ENCODE measurements at regions not wholly inside any gene's neighbourhood (a gene's known extent, or its start where the extent isn't known, plus 50 kb on each side); places are given as distances from the start of the nearest gene placed in this dataset.

GRCh38 chr4:24729119-24729730, 66.1 kb upstream of the SOD3 start:
- Histone ChIP-seq H3K27me3 (replicated peaks in 1 of 7) (peaks cover 0 to 14% (median 0%) of the 10 kb centered on the region in 7 donors), H3K4me1 (no peaks in the 10 kb centered on the region), H3K9me3 (no peaks in the 10 kb centered on the region), H3K27ac (no peak overlapping the region), H3K4me3 (no peak overlapping the region), H3K36me3 (no peaks in the 10 kb centered on the region)
- 82 to 94% (median 87%) methylated on average over 6 of the region's 6 CpGs for WGBS, 5 donors
- intact Hi-C loops (cut with DNase I; ENCODE audit: low total_unique reads) = no loop called here
- TF ChIP-seq CTCF (IDR thresholded peaks at IDR 0.05 in 8 of 11, conservative IDR thresholded peaks at IDR 0.05 in 3 of 11) (no peak), POLR2A (IDR thresholded peaks at IDR 0.05) (no peak), POLR2AphosphoS5 (IDR thresholded peaks at IDR 0.05) (no peak)
- DNase-seq = no peak

- peaks cover 0 to 14% (median 0%) of the 10 kb centered on the region in 7 donors for H3K27me3 ChIP-seq (replicated peaks in 1 of 7)
- no peaks in the 10 kb centered on the region for H3K4me1 ChIP-seq
- intact Hi-C loops (cut with DNase I; ENCODE audit: low total_unique reads) = no loop called here
- no peaks in the 10 kb centered on the region for H3K9me3 ChIP-seq
- WGBS, 5 donors = 85 to 90% (median 86%) methylated on average over 12 to 16 of the region's 16 CpGs
- no peak overlapping the region for H3K4me3 ChIP-seq
- no peaks in the 10 kb centered on the region for H3K36me3 ChIP-seq
- DNase-seq = no peak
- H3K27ac ChIP-seq = no peak overlapping the region
- TF ChIP-seq CTCF (IDR thresholded peaks at IDR 0.05 in 8 of 11, conservative IDR thresholded peaks at IDR 0.05 in 3 of 11) (no peak), POLR2A (IDR thresholded peaks at IDR 0.05) (no peak), POLR2AphosphoS5 (IDR thresholded peaks at IDR 0.05) (no peak)
These were observed 64.9 kb upstream of the SOD3 start for GRCh38 chr4:24730256-24731001.

GRCh38 chr4:24731448-24731847, 63.9 kb upstream of the SOD3 start:
- no peak overlapping the region for H3K27ac ChIP-seq

More at GRCh38 chr4:24731448-24731847, 63.9 kb upstream of the SOD3 start:
- no peaks in the 10 kb centered on the region for H3K4me1 ChIP-seq
- no peak for TF ChIP-seq POLR2A (IDR thresholded peaks at IDR 0.05)
- no peak for TF ChIP-seq POLR2AphosphoS5 (IDR thresholded peaks at IDR 0.05)
- no peak for TF ChIP-seq CTCF (IDR thresholded peaks at IDR 0.05 in 8 of 11, conservative IDR thresholded peaks at IDR 0.05 in 3 of 11)
- no peak for DNase-seq
- no peaks in the 10 kb centered on the region for H3K36me3 ChIP-seq
- H3K27me3 ChIP-seq (replicated peaks in 1 of 7) = peaks cover 0 to 14% (median 0%) of the 10 kb centered on the region in 7 donors
- intact Hi-C loops (cut with DNase I; ENCODE audit: low total_unique reads) = no loop called here
- WGBS, 5 donors = 68 to 84% (median 74%) methylated on average over 2 of the region's 2 CpGs
- H3K9me3 ChIP-seq = peaks cover 0 to under 1% (median 0%) of the 10 kb centered on the region in 8 donors
- no peak overlapping the region for H3K4me3 ChIP-seq
